Panc1 (cell line): ENCODE measurements at regions not wholly inside any gene's neighbourhood (a gene's known extent, or its start where the extent isn't known, plus 50 kb on each side); places are given as distances from the start of the nearest gene placed in this dataset.

Experiments
- ATAC-seq: fragments of 200-7000 bp; cut with Tn5 transposase; 2 replicates; pipeline ENCODE4 v1.9.1; 2020; ENCODE audit warnings: mild to moderate bottlenecking, moderate library complexity
- BruUV-seq: library from RNA; stranded (reverse); fragments of 400-500 nt; replicated peaks from 2 replicates; lab custom pipeline; 2021; lab: Mats Ljungman, UMichigan
- CTCF ChIA-PET: fragments of 300-600 bp; sonication (Branson Sonifier 250); formaldehyde crosslinking; loops from one replicate; lab custom pipeline; 2022; ENCODE audit warnings: antibody characterized with exemption; lab: Charles Lee
- POLR2A ChIA-PET: fragments of 300-600 bp; sonication (Branson Sonifier 250); formaldehyde crosslinking; loops from one replicate; lab custom pipeline; 2022; ENCODE audit warnings: antibody characterized with exemption; lab: Charles Lee
- DNase-seq: peaks from one replicate; pipeline ENCODE4 v3.0.0-alpha.2; 2010; ENCODE audit warnings: low read depth, low spot score
- H3K27ac ChIP-seq: 2 replicates; pipeline ENCODE4 v1.5.1; 2011; ENCODE audit warnings: mild to moderate bottlenecking, low read length, inconsistent platforms
- H3K27me3 ChIP-seq: fragments of 200-500 bp; sonication (Bioruptor generic); 2 replicates; pipeline ENCODE4 v1.6.0; 2014; ENCODE audit warnings: low read length, inconsistent platforms; ENCODE audit not compliant: control insufficient read depth, insufficient read depth
- H3K36me3 ChIP-seq: fragments of 200-500 bp; sonication (Bioruptor generic); 2 replicates; pipeline ENCODE4 v1.5.1; 2014; ENCODE audit warnings: inconsistent platforms, mild to moderate bottlenecking, low read length, moderate library complexity; ENCODE audit not compliant: control insufficient read depth, insufficient read depth
- H3K4me1 ChIP-seq: 2 replicates; pipeline ENCODE4 v1.5.1; 2011; ENCODE audit warnings: inconsistent platforms, mild to moderate bottlenecking, low read length, moderate library complexity; ENCODE audit not compliant: control insufficient read depth, insufficient read depth
- H3K4me3 ChIP-seq, 2 experiments: 2 replicates each; pipeline ENCODE4 v1.5.1; 2011 to 2012; ENCODE audit warnings: low read depth in 2 of 2, low read length in 2 of 2, mild to moderate bottlenecking in 2 of 2, inconsistent platforms in 1 of 2, moderate library complexity in 1 of 2
- H3K9me3 ChIP-seq: fragments of 200-500 bp; sonication (Bioruptor generic); 2 replicates; pipeline ENCODE4 v1.5.1; 2014; ENCODE audit warnings: low read depth, mild to moderate bottlenecking, inconsistent platforms, low read length, moderate library complexity; ENCODE audit not compliant: control insufficient read depth, insufficient read depth
- CTCF ChIP-seq: fragments of 450-650 bp; IDR thresholded peaks from 2 replicates; pipeline ENCODE4 v1.5.1; 2017; ENCODE audit warnings: mild to moderate bottlenecking
- POLR2AphosphoS5 ChIP-seq: IDR thresholded peaks from 2 replicates; pipeline ENCODE4 v1.6.1; 2012; ENCODE audit warnings: mild to moderate bottlenecking, low read depth, low read length, moderate library complexity
- SIN3A ChIP-seq: IDR thresholded peaks from 2 replicates; pipeline ENCODE4 v1.6.1; 2012; ENCODE audit warnings: low read depth, mild to moderate bottlenecking, low read length, moderate library complexity, borderline replicate concordance; ENCODE audit not compliant: insufficient read depth
- TCF7L2 ChIP-seq: IDR thresholded peaks from 2 replicates; pipeline ENCODE4 v1.6.1; 2011; ENCODE audit warnings: mild to moderate bottlenecking, low read depth, low read length, inconsistent platforms
- in situ Hi-C: cut with HindIII; loops from 2 replicates; pipeline ENCODE4 v1.10.0; 2016; ENCODE audit warnings: low sequenced_read_pairs, low pct_unique_long_range_greater_than_20kb
- intact Hi-C: fragments of 100-400 bp; cut with micrococcal nuclease; formaldehyde crosslinking; loops from one replicate; pipeline ENCODE4 v1.10.0; 2022; ENCODE audit not compliant: unreplicated experiment
- TF ChIP-seq, protein P1 (sequence below), 2 experiments: IDR thresholded peaks; 2 replicates each; pipeline ENCODE4 v1.6.1; 2011 to 2012; ENCODE audit warnings: low read depth in 2 of 2, control low read depth in 1 of 2, low read length in 1 of 2, mild to moderate bottlenecking in 1 of 2, moderate library complexity in 1 of 2; ENCODE audit not compliant: insufficient read depth in 1 of 2

DNA sequence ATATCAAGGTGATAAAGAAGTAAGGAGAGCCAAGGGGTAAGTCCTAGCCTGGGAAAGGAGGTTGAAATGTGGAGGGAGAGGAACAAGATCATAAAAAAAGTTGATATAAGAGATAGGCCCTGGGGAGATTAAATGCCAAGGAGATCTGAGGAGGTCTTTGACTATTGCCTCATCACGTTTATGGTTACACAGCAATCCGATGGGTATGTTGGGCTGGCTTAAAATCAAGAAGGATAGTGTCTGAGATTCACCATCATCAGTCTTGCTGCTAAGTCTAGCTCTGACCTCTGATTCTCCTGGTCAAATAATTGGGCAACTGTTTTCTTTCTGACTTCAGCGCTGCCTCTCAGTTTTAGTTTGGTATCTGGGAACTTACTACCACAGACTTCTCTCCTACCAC is 416.3 kb downstream of the GPATCH2 start:
- ChIA-PET CTCF (no interaction called here), POLR2A (no interaction called here)
- TF ChIP-seq, protein P1, sequence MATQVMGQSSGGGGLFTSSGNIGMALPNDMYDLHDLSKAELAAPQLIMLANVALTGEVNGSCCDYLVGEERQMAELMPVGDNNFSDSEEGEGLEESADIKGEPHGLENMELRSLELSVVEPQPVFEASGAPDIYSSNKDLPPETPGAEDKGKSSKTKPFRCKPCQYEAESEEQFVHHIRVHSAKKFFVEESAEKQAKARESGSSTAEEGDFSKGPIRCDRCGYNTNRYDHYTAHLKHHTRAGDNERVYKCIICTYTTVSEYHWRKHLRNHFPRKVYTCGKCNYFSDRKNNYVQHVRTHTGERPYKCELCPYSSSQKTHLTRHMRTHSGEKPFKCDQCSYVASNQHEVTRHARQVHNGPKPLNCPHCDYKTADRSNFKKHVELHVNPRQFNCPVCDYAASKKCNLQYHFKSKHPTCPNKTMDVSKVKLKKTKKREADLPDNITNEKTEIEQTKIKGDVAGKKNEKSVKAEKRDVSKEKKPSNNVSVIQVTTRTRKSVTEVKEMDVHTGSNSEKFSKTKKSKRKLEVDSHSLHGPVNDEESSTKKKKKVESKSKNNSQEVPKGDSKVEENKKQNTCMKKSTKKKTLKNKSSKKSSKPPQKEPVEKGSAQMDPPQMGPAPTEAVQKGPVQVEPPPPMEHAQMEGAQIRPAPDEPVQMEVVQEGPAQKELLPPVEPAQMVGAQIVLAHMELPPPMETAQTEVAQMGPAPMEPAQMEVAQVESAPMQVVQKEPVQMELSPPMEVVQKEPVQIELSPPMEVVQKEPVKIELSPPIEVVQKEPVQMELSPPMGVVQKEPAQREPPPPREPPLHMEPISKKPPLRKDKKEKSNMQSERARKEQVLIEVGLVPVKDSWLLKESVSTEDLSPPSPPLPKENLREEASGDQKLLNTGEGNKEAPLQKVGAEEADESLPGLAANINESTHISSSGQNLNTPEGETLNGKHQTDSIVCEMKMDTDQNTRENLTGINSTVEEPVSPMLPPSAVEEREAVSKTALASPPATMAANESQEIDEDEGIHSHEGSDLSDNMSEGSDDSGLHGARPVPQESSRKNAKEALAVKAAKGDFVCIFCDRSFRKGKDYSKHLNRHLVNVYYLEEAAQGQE (IDR thresholded peaks at IDR 0.05; ENCODE audit: insufficient read depth in 1 of 2, low read depth in 2 of 2, low read length in 1 of 2): no peak
- TF ChIP-seq TCF7L2 (no peak), POLR2AphosphoS5 (no peak), SIN3A (no peak), CTCF (no peak)
- ATAC-seq (no peak), DNase-seq (no peak)
- H3K27ac ChIP-seq: no peak overlapping the region
- H3K4me3 ChIP-seq: no peak overlapping the region
- H3K4me1 ChIP-seq: no peaks in the 10 kb centered on the region
- H3K36me3 ChIP-seq: no peaks in the 10 kb centered on the region
- BruUV-seq: no TSS peak
- in situ Hi-C loops: no loop called here
- intact Hi-C loops: no loop called here
- H3K27me3 ChIP-seq: no peaks in the 10 kb centered on the region
- H3K9me3 ChIP-seq: no peaks in the 10 kb centered on the region

- intact Hi-C loops: no loop called here
- Histone ChIP-seq H3K9me3 (no peaks in the 10 kb centered on the region), H3K36me3 (no peaks in the 10 kb centered on the region), H3K4me3 (no peak overlapping the region), H3K4me1 (no peaks in the 10 kb centered on the region), H3K27ac (no peak overlapping the region), H3K27me3 (no peaks in the 10 kb centered on the region)
- no peak for TF ChIP-seq CTCF
- no peak for TF ChIP-seq TCF7L2
- TF ChIP-seq SIN3A: no peak
- TF ChIP-seq, protein P1 (IDR thresholded peaks at IDR 0.05; ENCODE audit: insufficient read depth in 1 of 2, low read depth in 2 of 2, low read length in 1 of 2): no peak
- no peak for TF ChIP-seq POLR2AphosphoS5
- ATAC-seq: no peak
- in situ Hi-C loops: no loop called here
- POLR2A ChIA-PET: no interaction called here
- DNase-seq: no peak
- BruUV-seq: no TSS peak
- CTCF ChIA-PET: no interaction called here
Observed at GRCh38 chr1:217211486-217211885, 419.4 kb downstream of the GPATCH2 start.
